ENCODE measurements at regions not wholly inside any gene's neighbourhood (a gene's known extent, or its start where the extent isn't known, plus 50 kb on each side); places are given as distances from the start of the nearest gene placed in this dataset.

- Histone ChIP-seq H3K4me1 (no peaks in the 10 kb centered on the region), H3K36me3 (no peaks in the 10 kb centered on the region), H3K4me3 (no peak overlapping the region), H3K9me3 (no peaks in the 10 kb centered on the region), H3K27ac (no peak overlapping the region), H3K27me3 (no peaks in the 10 kb centered on the region)
- DNase-seq = no peak
- TF ChIP-seq CTCF (IDR thresholded peaks at IDR 0.05) = no peak
- intact Hi-C loops (cut with DNase I; ENCODE audit: low total_unique reads) = no loop called here
These were observed 59.2 kb upstream of the NR4A3 start for GRCh38 chr9:99762470-99762869.

All from tibial artery (tissue), 4 donors.